Panc1 (cell line): ENCODE measurements at regions not wholly inside any gene's neighbourhood (a gene's known extent, or its start where the extent isn't known, plus 50 kb on each side); places are given as distances from the start of the nearest gene placed in this dataset.

Source experiments
- ATAC-seq: fragments of 200-7000 bp; cut with Tn5 transposase; 2 replicates; pipeline ENCODE4 v1.9.1; 2020; ENCODE audit warnings: mild to moderate bottlenecking, moderate library complexity
- BruUV-seq: library from RNA; stranded (reverse); fragments of 400-500 nt; replicated peaks from 2 replicates; lab custom pipeline; 2021; lab: Mats Ljungman, UMichigan
- CTCF ChIA-PET: fragments of 300-600 bp; sonication (Branson Sonifier 250); formaldehyde crosslinking; loops from one replicate; lab custom pipeline; 2022; ENCODE audit warnings: antibody characterized with exemption; lab: Charles Lee
- POLR2A ChIA-PET: fragments of 300-600 bp; sonication (Branson Sonifier 250); formaldehyde crosslinking; loops from one replicate; lab custom pipeline; 2022; ENCODE audit warnings: antibody characterized with exemption; lab: Charles Lee
- DNase-seq: peaks from one replicate; pipeline ENCODE4 v3.0.0-alpha.2; 2010; ENCODE audit warnings: low read depth, low spot score
- H3K27ac ChIP-seq: 2 replicates; pipeline ENCODE4 v1.5.1; 2011; ENCODE audit warnings: mild to moderate bottlenecking, low read length, inconsistent platforms
- H3K27me3 ChIP-seq: fragments of 200-500 bp; sonication (Bioruptor generic); 2 replicates; pipeline ENCODE4 v1.6.0; 2014; ENCODE audit warnings: low read length, inconsistent platforms; ENCODE audit not compliant: control insufficient read depth, insufficient read depth
- H3K36me3 ChIP-seq: fragments of 200-500 bp; sonication (Bioruptor generic); 2 replicates; pipeline ENCODE4 v1.5.1; 2014; ENCODE audit warnings: inconsistent platforms, mild to moderate bottlenecking, low read length, moderate library complexity; ENCODE audit not compliant: control insufficient read depth, insufficient read depth
- H3K4me1 ChIP-seq: 2 replicates; pipeline ENCODE4 v1.5.1; 2011; ENCODE audit warnings: inconsistent platforms, mild to moderate bottlenecking, low read length, moderate library complexity; ENCODE audit not compliant: control insufficient read depth, insufficient read depth
- H3K4me3 ChIP-seq, 2 experiments: 2 replicates each; pipeline ENCODE4 v1.5.1; 2011 to 2012; ENCODE audit warnings: low read depth in 2 of 2, low read length in 2 of 2, mild to moderate bottlenecking in 2 of 2, inconsistent platforms in 1 of 2, moderate library complexity in 1 of 2
- H3K9me3 ChIP-seq: fragments of 200-500 bp; sonication (Bioruptor generic); 2 replicates; pipeline ENCODE4 v1.5.1; 2014; ENCODE audit warnings: low read depth, mild to moderate bottlenecking, inconsistent platforms, low read length, moderate library complexity; ENCODE audit not compliant: control insufficient read depth, insufficient read depth
- POLR2AphosphoS5 ChIP-seq: IDR thresholded peaks from 2 replicates; pipeline ENCODE4 v1.6.1; 2012; ENCODE audit warnings: mild to moderate bottlenecking, low read depth, low read length, moderate library complexity
- SIN3A ChIP-seq: IDR thresholded peaks from 2 replicates; pipeline ENCODE4 v1.6.1; 2012; ENCODE audit warnings: low read depth, mild to moderate bottlenecking, low read length, moderate library complexity, borderline replicate concordance; ENCODE audit not compliant: insufficient read depth
- TCF7L2 ChIP-seq: IDR thresholded peaks from 2 replicates; pipeline ENCODE4 v1.6.1; 2011; ENCODE audit warnings: mild to moderate bottlenecking, low read depth, low read length, inconsistent platforms
- in situ Hi-C: cut with HindIII; loops from 2 replicates; pipeline ENCODE4 v1.10.0; 2016; ENCODE audit warnings: low sequenced_read_pairs, low pct_unique_long_range_greater_than_20kb
- intact Hi-C: fragments of 100-400 bp; cut with micrococcal nuclease; formaldehyde crosslinking; loops from one replicate; pipeline ENCODE4 v1.10.0; 2022; ENCODE audit not compliant: unreplicated experiment
- TF ChIP-seq, protein P1 (sequence below): fragments of 450-650 bp; IDR thresholded peaks from 2 replicates; pipeline ENCODE4 v1.5.1; 2017; ENCODE audit warnings: mild to moderate bottlenecking
- TF ChIP-seq, protein P2 (sequence below), 2 experiments: IDR thresholded peaks; 2 replicates each; pipeline ENCODE4 v1.6.1; 2011 to 2012; ENCODE audit warnings: low read depth in 2 of 2, control low read depth in 1 of 2, low read length in 1 of 2, mild to moderate bottlenecking in 1 of 2, moderate library complexity in 1 of 2; ENCODE audit not compliant: insufficient read depth in 1 of 2

DNA sequence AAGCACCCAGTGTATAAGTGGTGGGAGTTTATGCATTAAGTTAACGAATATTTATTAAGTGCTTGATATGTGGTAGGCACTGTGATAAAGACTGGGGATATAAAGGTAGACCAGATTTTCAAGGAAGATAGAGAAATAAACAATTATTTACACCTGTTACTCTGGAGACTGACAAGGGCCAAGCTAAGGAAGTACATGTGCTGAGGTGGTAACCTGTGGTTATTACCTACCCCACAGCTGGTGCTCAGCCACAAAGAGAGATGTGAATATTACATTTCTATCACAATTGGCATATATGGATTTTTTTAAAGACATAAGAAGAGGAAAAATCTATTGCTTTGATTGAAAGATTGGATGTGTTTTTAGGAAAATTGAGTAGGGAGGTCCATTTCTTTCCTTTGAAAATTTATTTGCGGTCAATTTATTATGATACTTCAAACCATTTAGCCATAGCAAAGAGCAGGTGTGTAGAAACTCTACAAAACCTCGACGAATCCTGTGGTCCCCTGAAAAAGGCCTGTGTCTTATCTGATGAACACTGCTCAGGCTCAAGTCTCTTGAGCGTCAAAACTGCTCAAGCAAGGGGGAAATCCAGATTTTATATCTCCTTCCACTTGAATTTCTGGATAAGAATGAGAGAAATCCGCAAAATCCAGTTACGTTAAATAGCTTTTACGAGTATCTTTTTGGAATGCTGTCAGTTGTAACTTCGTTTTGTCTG, 217.7 kb upstream of the HAND2 start:
- Histone ChIP-seq H3K27me3 (no peaks in the 10 kb centered on the region), H3K27ac (no peak overlapping the region), H3K36me3 (no peaks in the 10 kb centered on the region), H3K9me3 (no peaks in the 10 kb centered on the region), H3K4me1 (no peaks in the 10 kb centered on the region), H3K4me3 (no peak overlapping the region)
- ChIA-PET POLR2A (no interaction called here), CTCF (no interaction called here)
- in situ Hi-C loops (no loop called here), intact Hi-C loops (no loop called here)
- ATAC-seq, result no peak
- no peak for DNase-seq
- no TSS peak for BruUV-seq
- TF ChIP-seq SIN3A (no peak), POLR2AphosphoS5 (no peak), TCF7L2 (no peak)
- TF ChIP-seq, protein P1, sequence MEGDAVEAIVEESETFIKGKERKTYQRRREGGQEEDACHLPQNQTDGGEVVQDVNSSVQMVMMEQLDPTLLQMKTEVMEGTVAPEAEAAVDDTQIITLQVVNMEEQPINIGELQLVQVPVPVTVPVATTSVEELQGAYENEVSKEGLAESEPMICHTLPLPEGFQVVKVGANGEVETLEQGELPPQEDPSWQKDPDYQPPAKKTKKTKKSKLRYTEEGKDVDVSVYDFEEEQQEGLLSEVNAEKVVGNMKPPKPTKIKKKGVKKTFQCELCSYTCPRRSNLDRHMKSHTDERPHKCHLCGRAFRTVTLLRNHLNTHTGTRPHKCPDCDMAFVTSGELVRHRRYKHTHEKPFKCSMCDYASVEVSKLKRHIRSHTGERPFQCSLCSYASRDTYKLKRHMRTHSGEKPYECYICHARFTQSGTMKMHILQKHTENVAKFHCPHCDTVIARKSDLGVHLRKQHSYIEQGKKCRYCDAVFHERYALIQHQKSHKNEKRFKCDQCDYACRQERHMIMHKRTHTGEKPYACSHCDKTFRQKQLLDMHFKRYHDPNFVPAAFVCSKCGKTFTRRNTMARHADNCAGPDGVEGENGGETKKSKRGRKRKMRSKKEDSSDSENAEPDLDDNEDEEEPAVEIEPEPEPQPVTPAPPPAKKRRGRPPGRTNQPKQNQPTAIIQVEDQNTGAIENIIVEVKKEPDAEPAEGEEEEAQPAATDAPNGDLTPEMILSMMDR, result no peak
- TF ChIP-seq, protein P2, sequence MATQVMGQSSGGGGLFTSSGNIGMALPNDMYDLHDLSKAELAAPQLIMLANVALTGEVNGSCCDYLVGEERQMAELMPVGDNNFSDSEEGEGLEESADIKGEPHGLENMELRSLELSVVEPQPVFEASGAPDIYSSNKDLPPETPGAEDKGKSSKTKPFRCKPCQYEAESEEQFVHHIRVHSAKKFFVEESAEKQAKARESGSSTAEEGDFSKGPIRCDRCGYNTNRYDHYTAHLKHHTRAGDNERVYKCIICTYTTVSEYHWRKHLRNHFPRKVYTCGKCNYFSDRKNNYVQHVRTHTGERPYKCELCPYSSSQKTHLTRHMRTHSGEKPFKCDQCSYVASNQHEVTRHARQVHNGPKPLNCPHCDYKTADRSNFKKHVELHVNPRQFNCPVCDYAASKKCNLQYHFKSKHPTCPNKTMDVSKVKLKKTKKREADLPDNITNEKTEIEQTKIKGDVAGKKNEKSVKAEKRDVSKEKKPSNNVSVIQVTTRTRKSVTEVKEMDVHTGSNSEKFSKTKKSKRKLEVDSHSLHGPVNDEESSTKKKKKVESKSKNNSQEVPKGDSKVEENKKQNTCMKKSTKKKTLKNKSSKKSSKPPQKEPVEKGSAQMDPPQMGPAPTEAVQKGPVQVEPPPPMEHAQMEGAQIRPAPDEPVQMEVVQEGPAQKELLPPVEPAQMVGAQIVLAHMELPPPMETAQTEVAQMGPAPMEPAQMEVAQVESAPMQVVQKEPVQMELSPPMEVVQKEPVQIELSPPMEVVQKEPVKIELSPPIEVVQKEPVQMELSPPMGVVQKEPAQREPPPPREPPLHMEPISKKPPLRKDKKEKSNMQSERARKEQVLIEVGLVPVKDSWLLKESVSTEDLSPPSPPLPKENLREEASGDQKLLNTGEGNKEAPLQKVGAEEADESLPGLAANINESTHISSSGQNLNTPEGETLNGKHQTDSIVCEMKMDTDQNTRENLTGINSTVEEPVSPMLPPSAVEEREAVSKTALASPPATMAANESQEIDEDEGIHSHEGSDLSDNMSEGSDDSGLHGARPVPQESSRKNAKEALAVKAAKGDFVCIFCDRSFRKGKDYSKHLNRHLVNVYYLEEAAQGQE (IDR thresholded peaks at IDR 0.05; ENCODE audit: insufficient read depth in 1 of 2, low read depth in 2 of 2, low read length in 1 of 2), result no peak

DNA sequence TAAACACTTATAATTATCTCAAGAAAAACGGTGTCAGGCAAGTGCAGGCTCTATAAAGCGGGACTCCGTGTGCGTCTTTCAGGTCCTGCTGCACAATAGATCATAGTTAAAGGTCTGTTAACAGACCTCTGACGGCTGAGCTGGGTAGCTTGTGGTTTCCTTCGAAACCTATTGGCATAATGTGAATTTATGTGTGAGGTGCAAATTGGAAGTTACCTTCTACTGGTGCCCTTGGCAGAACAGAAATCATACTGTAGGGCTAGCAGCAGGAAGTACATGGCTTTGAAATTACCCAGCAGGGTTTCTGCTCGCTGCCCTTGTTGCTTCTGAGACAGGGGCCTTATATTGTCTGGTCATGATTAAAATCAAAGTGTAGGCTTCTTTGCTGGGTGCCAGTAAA, 216.4 kb upstream of the HAND2 start:
- in situ Hi-C loops, result no loop called here
- Histone ChIP-seq H3K4me3 (no peak overlapping the region), H3K27me3 (no peaks in the 10 kb centered on the region), H3K4me1 (no peaks in the 10 kb centered on the region), H3K9me3 (no peaks in the 10 kb centered on the region), H3K36me3 (no peaks in the 10 kb centered on the region), H3K27ac (no peak overlapping the region)
- no peak for TF ChIP-seq TCF7L2
- TF ChIP-seq, protein P2 (IDR thresholded peaks at IDR 0.05; ENCODE audit: insufficient read depth in 1 of 2, low read depth in 2 of 2, low read length in 1 of 2), result no peak
- no peak for TF ChIP-seq POLR2AphosphoS5
- no peak for TF ChIP-seq SIN3A
- TF ChIP-seq, protein P1, result no peak
- intact Hi-C loops, result no loop called here
- no peak for ATAC-seq
- DNase-seq, result no peak
- ChIA-PET POLR2A (no interaction called here), CTCF (no interaction called here)
- no TSS peak for BruUV-seq
